D721Med (cell line): ENCODE measurements at regions not wholly inside any gene's neighbourhood (a gene's known extent, or its start where the extent isn't known, plus 50 kb on each side); places are given as distances from the start of the nearest gene placed in this dataset.

Experiments used
- DNase-seq: peaks from one replicate; pipeline ENCODE4 v3.0.0; 2011; ENCODE audit warnings: low spot score; ENCODE audit not compliant: insufficient read length
- FAIRE-seq: peaks from 2 replicates; lab custom pipeline; 2011; peaks lifted over from hg19 to GRCh38; lab: Jason Lieb, UNC
- TF ChIP-seq, protein P1 (sequence below): IDR thresholded peaks from 2 replicates; pipeline ENCODE4 v1.5.1; 2012; ENCODE audit warnings: mild to moderate bottlenecking, control low read depth; ENCODE audit not compliant: insufficient read depth; ENCODE audit errors: missing control alignments

DNA sequence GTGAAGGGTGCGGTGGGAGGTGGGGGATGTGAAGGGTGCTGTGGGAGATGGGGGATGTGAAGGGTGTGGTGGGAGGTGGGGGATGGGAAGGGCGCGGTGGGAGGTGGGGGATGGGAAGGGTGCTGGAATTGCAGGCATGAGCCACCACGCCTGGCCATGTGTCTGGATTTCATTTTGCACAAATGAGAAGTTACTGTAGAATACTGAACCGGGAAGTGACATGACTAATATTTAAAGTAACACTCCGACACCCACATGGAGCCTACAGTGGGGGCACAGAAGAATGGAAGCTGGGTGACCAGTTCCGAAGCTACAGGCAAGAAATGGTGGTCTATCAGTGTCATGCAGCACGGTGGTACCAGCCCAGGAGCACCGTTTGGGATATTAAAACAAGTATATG lies 69.9 kb upstream of the SPTLC1 start:
- TF ChIP-seq, protein P1, sequence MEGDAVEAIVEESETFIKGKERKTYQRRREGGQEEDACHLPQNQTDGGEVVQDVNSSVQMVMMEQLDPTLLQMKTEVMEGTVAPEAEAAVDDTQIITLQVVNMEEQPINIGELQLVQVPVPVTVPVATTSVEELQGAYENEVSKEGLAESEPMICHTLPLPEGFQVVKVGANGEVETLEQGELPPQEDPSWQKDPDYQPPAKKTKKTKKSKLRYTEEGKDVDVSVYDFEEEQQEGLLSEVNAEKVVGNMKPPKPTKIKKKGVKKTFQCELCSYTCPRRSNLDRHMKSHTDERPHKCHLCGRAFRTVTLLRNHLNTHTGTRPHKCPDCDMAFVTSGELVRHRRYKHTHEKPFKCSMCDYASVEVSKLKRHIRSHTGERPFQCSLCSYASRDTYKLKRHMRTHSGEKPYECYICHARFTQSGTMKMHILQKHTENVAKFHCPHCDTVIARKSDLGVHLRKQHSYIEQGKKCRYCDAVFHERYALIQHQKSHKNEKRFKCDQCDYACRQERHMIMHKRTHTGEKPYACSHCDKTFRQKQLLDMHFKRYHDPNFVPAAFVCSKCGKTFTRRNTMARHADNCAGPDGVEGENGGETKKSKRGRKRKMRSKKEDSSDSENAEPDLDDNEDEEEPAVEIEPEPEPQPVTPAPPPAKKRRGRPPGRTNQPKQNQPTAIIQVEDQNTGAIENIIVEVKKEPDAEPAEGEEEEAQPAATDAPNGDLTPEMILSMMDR = no peak
- DNase-seq = no peak
- no peak for FAIRE-seq

DNA sequence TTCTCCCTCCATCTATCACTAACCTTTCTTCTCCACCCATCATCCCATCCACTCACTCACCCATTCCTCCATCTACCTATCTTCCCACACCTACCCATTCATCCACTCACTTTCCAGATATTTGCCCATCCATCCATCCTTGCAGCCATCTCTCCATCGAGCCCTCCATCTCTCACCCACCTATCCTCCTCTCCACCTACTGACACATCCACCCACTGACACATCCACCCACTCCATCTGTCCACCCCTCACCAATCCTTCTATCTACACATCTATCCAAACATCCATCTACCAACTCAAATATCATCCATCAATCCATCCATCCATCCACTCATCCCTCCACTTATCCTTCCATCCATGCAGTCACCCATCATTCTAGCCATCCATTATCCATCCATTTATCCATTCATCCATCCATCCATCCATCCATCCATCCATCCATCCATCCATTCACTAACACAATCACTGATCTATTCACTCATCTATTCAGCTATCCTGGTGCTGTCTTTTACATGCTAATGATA lies 68.9 kb upstream of the SPTLC1 start:
- TF ChIP-seq, protein P1 = no peak
- FAIRE-seq (no peak), DNase-seq (no peak)

DNA sequence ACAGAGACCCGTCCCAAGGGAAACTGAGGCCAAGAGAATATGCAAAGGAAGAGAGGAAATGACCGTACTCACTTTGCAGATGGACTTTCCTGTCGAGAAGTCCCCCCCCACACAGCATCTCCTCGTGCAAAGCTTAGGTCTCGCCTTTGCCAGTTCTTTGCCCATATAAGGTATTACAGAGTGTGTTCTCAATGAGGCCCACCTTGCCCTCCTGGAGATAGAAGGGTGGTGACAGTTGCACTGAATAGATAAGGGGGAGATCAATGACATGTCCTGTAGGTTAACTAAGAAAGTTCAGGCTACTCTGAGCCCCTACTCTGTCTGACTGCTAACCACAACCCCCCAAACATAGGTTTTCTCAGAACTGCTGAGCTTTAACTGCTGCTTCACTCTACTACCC lies 68.2 kb upstream of the SPTLC1 start:
- DNase-seq = no peak
- TF ChIP-seq, protein P1 = no peak
- no peak for FAIRE-seq

DNA sequence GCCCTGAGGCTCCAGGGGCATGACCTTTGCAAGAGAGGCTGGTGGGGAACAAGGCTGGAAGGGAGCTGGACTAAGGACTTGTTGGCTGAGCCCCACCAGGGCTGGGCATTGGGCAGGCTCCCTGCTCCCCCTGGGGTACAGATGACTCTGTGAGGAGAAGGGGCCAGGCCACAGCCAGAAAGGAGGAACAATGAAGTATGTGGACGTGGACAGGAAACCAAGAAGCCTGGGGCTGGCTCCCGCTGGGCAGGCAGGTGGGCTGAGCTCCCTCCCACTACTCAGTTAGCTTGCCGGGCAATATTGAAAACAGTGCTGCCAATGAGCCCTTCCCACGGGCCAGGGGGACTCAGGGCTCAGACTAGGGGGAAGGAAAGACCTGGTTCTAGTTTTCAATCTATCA lies 66.1 kb upstream of the SPTLC1 start:
- no peak for DNase-seq
- FAIRE-seq = no peak
- TF ChIP-seq, protein P1 = no peak

DNA sequence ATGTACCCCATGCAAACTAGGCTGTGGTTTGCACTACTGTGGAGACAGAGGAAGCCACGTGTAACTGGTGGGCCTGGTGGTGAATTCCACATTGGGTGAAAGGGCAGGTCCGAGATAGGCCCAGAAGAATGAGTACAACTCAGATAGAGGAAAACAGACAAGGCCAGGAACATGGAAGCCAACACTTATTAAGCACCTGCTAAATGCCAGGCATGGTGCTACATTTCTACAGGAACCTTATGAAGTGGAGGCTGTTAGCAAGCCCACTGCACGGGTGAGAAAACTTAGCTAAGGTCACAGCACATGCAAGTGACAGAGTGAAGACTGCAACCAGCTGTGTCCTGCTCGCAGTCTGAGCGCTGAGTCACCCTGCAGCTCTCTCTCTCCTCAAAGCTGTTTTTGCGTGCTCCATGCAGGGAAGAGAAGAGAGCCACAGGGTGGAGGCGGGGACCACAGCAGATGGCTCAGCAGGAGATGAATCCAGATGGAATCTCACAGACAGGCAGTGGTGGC lies 65.5 kb upstream of the SPTLC1 start:
- no peak for DNase-seq
- TF ChIP-seq, protein P1 = no peak
- FAIRE-seq = no peak

DNA sequence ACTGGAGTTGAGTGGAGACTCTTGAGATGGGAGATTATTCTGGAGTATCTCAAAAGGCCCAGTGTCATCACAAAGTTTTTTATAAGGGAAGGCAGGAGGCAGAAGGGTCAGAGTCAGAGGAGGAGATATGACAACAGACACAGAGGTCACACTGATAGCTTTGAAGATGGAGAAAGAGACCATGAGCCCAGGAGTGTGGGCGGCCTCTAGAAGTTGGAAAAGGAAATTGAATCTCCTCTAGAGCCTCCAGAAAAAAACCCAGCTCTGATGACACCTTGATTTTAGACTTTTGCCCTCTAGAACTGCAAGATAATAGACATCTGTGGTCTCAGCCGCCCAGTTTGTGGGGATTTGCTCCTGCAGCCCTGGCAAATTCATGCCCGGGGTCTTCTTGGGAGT lies 64.8 kb upstream of the SPTLC1 start:
- no peak for DNase-seq
- no peak for FAIRE-seq
- TF ChIP-seq, protein P1 = no peak

DNA sequence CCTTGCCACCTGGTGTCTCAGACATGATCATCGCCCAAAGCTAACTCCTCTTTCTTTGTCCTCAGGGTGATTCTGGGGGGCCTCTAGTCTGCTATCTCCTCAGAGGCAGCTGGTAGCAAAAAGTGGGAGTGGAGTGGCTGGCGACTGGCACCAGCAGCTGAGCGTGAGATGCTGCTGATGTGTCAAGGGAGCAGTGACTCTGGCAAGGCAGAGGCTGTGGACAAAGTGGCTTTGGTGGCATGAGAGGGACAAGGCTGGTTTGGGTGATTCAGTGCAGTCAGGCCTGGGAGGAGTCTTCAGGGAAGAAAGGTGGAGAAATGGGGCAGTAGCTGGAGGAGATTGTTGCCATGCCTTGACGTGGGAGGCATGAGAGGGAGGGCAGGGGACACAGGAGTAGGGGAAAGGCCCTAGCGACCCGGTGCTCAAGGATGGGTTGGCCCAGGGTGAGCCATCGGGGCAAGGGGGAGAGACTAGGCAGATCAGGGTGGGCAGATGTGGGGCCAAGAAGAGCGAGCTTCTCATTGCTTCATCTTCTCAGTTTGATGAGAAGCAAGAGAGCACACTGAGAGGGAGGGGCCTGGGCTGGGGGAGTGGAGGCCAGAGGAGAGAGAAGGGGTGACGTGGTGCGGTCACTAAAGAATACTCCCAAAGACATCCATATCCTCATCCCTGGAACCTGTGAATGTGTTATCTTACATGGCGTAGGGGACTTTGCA lies 64.2 kb upstream of the SPTLC1 start:
- DNase-seq (no peak), FAIRE-seq (no peak)
- TF ChIP-seq, protein P1 = no peak
